HG02973 (cell line): ENCODE measurements at regions not wholly inside any gene's neighbourhood (a gene's known extent, or its start where the extent isn't known, plus 50 kb on each side); places are given as distances from the start of the nearest gene placed in this dataset.
"Not testable (repeated sequence)": the region's sequence is repeated elsewhere in the genome, so short reads cannot be mapped to it uniquely, and the experiment has no call there.

Experiments used
- ATAC-seq: cut with Tn5 transposase; IDR thresholded peaks from one replicate; pipeline ENCODE4 v1.9.1; 2021; ENCODE audit warnings: moderate library complexity; ENCODE audit not compliant: unreplicated experiment

DNA sequence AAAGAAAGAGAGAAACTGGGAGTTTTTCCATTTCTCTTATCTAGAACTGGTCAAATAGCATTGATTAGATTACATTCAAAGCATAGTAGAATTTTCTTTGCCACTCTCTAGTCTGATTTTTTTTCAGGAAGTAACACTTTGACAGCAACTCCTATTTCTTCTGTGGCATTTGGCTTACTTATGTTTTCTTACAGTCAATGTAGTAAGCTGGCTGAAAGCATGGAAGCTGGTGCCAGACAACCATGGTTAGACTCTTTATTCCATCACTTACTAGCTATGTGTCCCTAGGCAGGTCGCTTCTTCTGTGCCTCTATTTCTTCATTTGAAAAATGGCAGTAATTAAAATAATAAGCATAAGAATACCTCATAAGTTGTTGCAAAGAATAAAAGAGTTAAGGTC is 54.2 kb upstream of the OPRM1 start:
- no peak for ATAC-seq

DNA sequence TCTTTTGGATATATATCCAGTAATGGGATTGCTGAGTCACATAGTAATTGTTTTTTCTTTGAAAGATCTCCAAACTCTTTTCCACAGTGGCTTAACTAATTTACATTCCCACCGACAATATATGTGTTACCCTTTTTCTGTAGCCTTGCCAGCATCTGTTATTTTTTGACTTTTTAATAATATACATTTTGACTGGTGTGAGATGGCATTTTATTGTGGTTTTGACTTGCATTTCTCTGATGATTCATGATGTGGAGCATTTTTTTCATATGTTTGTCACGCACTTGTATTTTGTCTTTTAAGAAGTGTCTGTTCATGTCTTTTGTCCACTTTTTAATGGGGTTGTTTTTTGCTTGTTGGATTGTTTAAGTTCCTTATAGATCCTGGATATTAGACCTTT is 58.9 kb upstream of the OPRM1 start:
- no peak for ATAC-seq

DNA sequence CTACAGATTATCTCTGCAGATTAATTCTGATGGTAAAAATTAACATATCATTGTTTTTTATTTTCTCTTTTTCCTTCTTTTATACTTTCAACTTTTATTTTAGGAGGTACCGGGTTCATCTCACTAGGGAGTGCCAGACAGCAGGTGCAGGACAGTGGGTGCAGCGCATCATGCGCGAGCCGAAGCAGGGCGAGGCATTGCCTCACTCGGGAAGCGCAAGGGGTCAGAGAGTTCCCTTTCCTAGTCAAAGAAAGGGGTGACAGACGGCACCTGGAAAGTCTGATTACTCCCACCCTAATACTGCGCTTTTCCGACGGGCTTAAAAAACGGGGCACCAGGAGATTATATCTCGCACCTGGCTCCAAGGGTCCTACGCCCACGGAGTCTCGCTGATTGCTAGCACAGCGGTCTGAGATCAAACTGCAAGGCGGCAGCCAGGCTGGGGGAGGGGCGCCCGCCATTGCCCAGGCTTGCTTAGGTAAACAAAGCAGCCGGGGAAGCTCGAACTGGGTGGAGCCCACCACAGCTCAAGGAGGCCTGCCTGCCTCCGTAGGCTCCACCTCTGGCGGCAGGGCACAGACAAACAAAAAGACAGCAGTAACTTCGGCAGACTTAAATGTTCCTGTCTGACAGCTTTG is 60.0 kb upstream of the OPRM1 start:
- not testable (repeated sequence) for ATAC-seq

DNA sequence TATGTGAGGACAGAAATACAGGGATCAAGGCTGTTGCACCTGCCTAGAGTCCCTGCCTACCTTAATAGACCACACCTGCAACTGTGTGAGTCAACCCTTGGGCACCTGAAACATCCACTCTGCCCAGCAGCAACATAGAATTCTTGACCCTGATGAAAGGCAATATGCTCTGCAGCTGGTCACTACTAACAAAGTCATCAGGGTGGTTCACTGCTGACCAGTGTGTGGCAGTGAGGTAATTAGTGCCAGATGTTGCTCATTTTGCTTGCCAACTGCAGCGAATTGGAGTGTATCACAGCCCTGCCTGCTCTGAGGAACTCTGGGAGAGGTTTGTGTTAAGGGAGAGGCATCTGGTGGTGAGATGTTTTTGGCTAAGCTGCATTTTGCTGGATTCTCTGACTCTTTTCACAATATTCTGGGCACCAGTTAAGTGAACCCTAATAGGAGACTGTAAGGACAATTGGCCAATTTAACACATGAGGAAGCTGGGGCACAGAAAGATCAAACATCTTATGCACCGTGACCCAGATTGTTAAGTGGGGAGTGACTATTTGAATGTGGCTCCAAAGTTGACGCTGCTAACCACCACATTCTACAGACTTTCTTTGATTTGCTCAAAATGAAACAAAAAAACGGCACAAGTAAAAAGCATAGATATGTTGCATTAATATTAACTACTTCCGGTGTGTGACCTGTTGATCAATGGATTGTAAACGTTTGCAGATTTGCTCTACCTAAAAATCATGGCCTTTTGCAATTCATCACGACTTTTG is 61.9 kb upstream of the OPRM1 start:
- no peak for ATAC-seq

DNA sequence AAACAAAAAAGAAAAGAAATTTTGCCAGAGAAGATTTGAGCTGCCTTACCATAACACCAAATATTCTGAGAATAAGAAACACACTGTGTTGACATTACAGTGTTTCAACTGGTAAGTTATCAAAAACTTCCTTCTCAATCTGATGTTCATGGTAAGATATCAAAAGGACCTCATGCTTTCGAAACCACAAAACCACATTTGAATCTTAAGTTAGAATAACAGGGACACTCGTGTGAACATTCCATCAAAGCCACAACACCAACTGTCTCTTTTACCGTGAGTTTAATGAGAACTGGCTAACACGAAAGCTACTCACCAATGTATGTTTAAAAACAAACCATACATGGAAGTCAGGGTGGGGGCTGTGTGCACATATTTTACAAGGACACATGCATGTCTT is 73.0 kb upstream of the OPRM1 start:
- ATAC-seq = no peak

DNA sequence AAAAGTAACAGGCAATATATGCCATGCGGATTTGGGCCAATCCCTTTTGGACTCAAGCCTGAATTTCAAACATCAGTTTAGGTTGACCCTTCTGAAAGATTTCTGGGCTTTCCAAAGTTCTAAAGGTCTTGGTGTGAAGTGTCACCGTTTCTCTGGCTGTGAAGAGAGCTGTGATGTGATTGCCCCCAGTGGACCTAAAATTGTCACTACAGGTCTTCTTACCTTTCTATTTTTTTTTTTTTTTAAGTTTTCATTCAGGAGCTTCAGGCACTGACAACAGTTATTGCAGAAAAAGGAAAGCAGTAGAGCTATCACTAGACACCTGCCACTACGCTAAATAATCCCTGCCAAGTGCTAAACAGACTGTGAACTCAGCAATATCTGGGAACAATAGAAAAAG is 75.7 kb upstream of the OPRM1 start:
- ATAC-seq = no peak

DNA sequence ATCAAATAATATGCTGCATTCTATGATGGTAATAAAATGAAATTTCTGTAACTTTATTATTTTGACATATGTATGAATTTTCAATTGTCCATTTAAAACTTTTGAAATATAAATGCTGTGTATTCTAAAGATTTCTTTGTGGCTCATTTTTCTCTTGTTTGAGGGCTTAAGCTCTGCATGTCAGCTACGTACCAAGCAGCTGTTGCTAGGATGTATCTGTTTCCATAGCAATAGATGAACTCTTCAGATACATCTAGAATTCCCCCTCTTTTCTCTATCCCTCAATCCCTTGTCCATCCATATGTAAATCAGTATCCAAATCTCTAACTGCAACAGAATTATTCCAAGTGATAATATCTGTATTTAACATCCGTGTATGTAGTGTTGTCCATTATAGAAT is 76.5 kb upstream of the OPRM1 start:
- ATAC-seq = no peak

DNA sequence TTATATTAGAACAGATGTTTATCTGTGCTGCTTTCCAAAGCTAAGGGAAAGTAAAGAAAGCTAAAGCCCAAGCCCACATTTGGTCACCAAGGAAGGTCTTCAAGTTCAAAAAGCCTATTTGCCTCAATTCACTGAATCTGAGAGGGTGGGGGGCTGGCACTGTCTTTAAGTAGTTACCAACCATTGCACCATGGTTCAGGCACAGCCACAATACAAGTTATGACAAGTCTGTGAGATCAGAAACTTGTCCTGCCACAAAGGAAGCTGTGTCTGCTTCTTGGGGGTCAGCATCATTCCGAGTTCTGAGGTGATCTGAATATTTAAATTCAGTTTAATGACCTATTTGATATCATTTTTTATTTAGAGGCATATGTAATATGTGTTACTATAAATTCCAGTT is 78.3 kb upstream of the OPRM1 start:
- no peak for ATAC-seq

DNA sequence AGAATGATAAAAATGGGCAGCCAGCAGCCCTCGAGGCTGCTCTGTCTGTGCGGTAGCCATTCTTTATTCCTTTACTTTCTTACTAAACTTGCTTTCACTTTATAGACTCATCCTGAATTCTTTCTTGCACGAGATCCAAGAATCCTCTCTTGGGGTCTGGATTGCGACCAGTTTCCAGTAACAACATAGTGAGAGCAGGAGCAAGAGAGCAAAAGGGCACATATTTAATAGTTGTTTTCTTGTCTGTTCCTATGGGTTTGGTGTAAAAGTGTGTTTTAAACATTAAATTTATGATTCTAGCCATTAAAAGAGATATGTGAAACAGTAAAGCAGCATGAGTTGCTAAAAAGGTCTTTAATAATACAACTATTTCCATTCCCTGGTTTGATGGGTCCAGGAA is 78.8 kb upstream of the OPRM1 start:
- no peak for ATAC-seq

DNA sequence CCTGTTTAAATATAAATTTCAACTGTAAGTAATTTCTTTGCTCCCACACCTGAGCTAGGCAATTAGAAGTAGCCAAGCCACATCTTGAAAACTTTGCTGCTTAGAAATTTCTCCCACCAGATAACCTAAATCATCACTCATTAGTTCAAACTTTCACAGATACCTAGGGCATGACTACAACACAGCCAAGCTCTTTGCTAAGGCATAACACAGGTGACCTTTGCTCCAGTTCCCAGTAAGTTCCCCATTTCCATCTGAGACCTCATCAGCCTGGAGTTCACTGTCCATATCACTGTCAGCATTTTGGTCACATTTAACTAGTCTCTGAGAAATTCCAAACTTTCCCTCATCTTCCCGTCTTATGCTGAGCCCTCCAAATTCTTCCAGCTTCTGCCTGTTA is 79.8 kb upstream of the OPRM1 start:
- ATAC-seq = no peak

DNA sequence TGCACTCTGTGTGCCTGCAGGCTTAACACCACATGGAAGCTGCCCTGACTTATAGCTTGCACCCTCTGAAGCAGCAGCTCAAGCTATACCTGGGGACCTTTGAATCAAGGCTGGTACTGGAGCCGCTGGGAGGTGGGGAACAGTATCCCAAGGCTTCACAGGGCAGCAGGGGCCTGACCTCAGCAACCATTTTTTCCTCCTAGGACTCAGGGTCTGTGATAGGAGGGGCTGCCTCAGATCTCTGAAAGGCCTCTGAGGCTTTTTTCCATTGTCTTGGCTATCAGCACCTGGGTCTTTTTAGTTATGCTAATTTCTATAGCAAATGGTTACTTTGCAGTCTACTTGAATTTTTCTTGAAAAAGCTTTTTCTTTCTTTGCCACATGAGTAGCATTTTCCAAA is 80.2 kb upstream of the OPRM1 start:
- ATAC-seq = no peak

DNA sequence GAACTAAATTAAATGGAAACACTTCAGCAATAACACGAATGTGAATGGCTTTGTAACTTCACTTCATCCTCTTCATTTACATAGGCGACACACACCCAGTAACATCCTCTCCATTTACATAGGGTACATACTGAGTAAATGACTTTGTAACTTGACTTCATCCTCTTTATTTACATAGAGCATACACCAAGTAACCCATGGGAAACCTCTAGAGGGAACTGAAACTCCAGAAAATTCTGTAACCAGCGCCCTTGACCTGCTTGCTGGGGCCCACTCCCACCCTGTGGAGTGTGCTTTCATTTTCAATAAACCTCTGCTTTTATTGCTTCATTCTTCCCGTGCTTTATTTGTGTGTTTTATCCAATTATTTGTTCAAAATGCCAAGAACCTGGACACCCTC is 81.6 kb upstream of the OPRM1 start:
- ATAC-seq = peak; percentile 85

DNA sequence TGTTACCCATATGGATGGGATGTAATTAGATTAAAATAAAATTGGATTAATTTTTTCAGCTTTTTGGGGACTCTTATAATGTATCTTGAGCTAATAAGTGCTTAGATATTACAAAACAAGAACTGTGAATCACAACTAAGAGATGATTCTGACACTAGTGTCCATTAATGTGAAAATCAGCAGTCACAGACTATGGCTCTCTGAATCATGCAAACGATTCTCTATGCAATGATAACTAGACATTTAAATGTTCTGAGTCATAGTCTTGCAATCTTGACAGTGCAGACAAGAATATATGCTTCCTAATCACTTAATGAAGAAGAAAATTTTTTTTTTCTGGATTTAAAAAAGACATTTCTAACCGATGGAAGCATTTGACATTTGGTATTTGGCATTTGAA is 82.2 kb upstream of the OPRM1 start:
- ATAC-seq = no peak

DNA sequence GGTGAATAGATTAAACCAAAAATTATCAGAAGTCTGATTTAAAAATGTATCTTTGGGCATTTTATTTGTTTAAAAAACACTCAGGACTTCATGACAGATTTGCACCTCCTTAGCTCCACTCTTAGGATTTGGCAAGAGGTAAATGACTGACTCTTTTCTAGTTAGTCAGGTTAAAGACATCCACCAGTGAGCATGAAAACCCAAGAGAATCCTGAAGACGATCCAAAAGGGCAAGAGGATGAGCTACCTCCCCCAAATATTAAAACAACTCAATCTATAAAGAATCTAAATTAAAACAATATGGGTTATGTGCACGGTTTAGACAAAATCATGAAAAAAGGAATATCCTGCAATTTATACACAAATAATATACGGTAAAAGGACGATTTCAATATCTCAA is 89.4 kb upstream of the OPRM1 start:
- ATAC-seq = no peak

DNA sequence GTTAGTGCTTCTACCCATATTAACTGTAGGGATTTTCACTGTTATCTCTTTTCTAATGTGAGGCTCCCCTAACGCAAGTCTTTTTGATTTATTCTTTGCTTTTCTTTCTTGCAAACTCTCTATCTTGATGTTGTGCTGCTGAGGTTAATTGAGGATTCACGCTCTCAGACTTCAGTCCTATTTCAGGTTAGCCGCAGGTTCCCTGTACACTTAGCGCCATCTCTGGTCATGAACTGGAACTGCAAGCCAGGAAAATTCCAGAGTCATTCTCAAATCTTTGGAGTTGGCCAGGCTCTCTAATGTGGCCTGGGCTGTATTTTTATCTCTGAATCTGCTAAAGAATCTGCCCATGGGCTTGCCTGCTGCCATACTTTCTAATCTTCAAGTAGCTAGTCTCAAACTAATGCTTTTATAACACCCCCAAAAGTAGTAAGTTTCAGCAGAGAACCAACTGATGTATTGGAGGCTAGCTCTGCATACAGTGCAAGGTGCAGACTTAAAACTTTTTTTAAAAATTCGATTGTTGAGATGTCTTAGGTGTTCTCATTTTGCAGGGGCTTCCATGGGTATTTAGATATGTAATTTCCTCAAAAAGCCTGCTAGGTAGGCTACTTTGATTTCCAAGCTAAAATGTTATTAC is 91.1 kb upstream of the OPRM1 start:
- no peak for ATAC-seq

DNA sequence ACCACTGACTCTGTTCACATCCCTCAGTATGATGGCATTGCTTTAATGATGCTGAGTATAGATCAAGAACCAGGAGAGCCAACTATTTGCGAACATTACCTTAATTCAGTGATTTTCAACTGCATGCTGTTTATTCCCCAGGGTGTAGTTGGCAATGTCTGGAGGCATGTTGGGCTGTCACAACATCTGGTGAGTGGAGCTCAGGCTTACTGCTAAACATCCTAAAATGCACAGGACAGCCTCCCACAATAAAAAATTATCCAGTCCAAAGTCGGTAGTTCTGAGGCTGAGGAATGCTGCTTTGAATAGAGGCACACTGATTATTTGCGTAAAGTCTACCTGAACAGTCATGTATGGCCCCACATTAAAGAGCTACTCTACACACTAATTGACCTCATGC is 94.8 kb upstream of the OPRM1 start:
- ATAC-seq = no peak

DNA sequence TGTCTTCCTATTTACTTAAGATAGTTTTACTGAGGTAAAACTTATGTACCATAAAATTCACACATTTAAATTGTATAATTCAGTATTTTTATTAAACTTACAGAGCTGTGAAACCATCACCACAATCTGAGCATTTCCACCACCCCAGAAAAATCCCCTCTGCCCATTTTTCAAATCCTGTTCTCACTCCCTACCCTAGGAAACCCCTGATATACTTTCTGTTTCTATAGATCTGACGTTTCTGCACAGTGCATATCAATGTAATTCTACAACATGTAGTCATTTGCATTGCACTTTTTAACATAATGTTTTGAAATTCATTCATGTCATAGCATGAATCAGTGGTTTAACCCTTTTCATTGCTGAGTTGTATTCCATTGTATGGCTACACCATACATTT is 96.7 kb upstream of the OPRM1 start:
- peak; percentile 51 for ATAC-seq

DNA sequence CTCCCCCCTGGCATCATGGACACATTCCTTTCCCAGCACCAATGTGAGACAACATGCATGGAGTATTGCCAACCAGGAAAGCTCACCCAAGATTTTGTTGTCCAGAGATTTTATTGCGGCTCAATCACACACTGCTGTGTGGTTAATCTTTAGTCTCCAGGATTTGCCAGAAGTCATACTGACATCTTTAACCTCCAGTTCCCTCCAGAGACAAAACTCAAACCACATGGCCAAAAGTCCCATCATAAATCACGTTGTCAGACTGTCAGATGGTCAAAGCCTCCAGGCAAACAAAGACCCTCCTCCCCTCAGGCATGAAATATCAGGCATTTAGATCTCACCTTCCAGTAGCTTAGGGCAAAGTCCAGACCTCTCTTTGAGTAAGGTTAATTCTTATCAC is 97.3 kb upstream of the OPRM1 start:
- no peak for ATAC-seq

DNA sequence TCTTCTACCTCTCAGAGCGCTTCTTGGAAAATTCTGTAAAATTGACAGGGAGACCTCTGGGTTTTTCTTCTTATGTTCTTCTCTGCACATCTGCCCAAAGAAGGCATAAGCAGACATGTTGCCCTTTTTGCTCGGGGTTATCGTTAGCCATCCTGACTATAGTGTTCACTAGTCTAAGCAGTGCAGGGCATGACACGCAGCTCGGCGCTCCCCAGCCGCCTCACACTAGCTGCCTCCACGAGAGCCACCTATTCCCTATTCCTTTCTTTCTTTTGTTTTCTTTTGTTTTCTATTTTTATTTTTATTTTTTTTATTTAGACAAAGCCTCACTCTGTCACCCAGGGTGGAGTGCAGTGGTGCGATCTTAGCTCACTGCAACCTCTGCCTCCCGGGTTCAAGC is 100.2 kb upstream of the OPRM1 start:
- ATAC-seq = no peak

DNA sequence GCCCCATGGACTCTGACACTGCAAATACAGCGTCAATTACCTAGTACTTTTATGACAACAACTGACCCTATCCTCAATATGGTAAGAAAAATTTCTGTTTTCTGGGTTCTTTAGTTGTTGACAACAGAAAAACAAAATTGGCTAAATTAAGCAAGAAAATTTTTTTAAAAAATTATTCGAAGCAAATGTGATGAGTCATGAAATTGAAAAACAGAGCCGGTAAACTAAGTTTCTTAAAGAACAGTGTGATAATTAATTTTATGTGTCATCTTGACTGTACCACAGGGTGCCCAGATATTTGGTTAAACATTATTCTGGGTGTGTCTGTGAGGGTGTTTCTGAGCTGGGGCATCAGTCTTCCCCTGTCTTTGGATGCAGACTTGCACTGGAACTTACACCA is 107.6 kb upstream of the OPRM1 start:
- ATAC-seq = no peak

DNA sequence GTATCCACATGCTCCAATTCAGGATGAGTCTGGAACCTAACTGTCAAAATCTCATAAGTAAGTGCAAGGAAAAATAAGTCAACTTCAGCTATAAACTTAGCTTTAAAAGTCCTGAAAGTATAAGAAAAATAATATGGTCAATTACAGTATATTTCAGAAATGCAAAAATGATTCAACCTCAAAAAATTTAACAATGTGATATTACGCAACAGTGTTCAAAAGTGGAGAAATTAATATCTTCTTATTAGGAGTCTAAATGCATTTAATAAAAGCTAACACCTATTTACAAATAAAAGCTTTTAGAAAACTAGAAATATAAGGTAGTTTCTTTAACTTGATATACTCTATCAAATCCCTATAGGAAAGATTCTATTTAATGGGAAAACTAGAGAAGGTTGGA is 111.2 kb upstream of the OPRM1 start:
- ATAC-seq = no peak

DNA sequence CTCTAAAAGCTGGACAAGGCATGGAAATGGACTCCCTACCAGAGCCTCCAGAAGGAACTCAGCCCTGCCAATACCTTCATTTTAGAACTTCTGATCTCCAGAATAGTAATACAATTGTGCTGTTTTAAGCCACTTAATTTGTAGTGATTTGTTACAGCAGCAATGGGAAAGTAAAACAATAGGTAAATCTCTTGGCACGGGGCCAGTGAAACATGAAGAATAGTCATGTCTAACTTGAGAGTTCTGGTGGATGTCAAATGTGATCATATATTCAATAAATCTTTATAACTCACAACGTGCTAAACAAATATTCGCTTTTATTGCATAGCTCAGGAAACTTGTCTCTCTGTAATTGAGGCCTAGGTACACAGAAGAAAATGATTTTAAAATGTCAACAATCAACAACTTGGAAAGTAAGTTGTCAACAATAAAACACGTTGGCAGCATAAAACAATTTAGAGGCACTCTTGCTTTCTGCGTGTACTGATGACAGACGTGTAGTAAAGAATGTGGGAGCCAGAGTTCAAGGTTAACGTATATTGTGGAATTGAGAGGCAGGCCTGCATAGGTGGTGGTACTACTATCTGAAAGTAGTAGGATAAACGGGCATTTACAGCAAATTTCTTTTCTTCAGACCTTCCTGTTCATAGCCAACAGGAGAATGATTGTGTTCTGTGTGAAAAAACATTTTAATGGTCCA is 140.5 kb upstream of the OPRM1 start:
- ATAC-seq = no peak
